NCI-H1048 (cell line): ENCODE measurements at regions not wholly inside any gene's neighbourhood (a gene's known extent, or its start where the extent isn't known, plus 50 kb on each side); places are given as distances from the start of the nearest gene placed in this dataset.
"Not testable (repeated sequence)": the region's sequence is repeated elsewhere in the genome, so short reads cannot be mapped to it uniquely, and the experiment has no call there.

Experiments used
- DNase-seq: peaks from one replicate; lab custom pipeline; 2025; lab: John Stamatoyannopoulos, UW

GRCh38 chr17:51435171-51435552 lies 174.8 kb downstream of the UTP18 start:
- DNase-seq, result no peak

- peak; percentile 5 for DNase-seq
Measured at GRCh38 chr17:51435641-51436091, 175.3 kb downstream of the UTP18 start.

GRCh38 chr17:51439395-51440229 lies 179.3 kb downstream of the UTP18 start:
- DNase-seq, result no peak

GRCh38 chr17:51441431-51441830 lies 181.1 kb downstream of the UTP18 start:
- no peak for DNase-seq

GRCh38 chr17:51442088-51442865 lies 181.9 kb downstream of the UTP18 start:
- DNase-seq, result no peak

GRCh38 chr17:51443646-51444045 lies 183.3 kb downstream of the UTP18 start:
- DNase-seq, result no peak

GRCh38 chr17:51445946-51446345 lies 185.6 kb downstream of the UTP18 start:
- DNase-seq, result no peak

- no peak for DNase-seq
Measured at GRCh38 chr17:51454456-51454978, 194.2 kb downstream of the UTP18 start.

GRCh38 chr17:51455211-51455610 lies 194.9 kb downstream of the UTP18 start:
- DNase-seq, result no peak

GRCh38 chr17:51455931-51456330 lies 195.6 kb downstream of the UTP18 start:
- no peak for DNase-seq

- no peak for DNase-seq
Measured at GRCh38 chr17:51456942-51457341, 196.6 kb downstream of the UTP18 start.

GRCh38 chr17:51461578-51462004 lies 201.2 kb downstream of the UTP18 start:
- peak; percentile 33 for DNase-seq

GRCh38 chr17:51463353-51463752 lies 203.0 kb downstream of the UTP18 start:
- DNase-seq, result no peak

GRCh38 chr17:51467336-51467735 lies 207.0 kb downstream of the UTP18 start:
- no peak for DNase-seq

GRCh38 chr17:51472670-51473205 lies 212.4 kb downstream of the UTP18 start:
- no peak for DNase-seq

GRCh38 chr17:51474764-51475163 lies 214.4 kb downstream of the UTP18 start:
- DNase-seq, result no peak

- DNase-seq, result no peak
Measured at GRCh38 chr17:51475730-51476129, 215.4 kb downstream of the UTP18 start.

GRCh38 chr17:51479303-51479702 lies 219.0 kb downstream of the UTP18 start:
- no peak for DNase-seq

- DNase-seq, result no peak
Measured at GRCh38 chr17:51481370-51481769, 221.0 kb downstream of the UTP18 start.

- DNase-seq, result not testable (repeated sequence)
Measured at GRCh38 chr17:51482248-51482647, 221.9 kb downstream of the UTP18 start.

GRCh38 chr17:51486091-51486490 lies 225.7 kb downstream of the UTP18 start:
- DNase-seq, result no peak

GRCh38 chr17:51486885-51487520 lies 226.7 kb downstream of the UTP18 start:
- DNase-seq, result no peak
